RWPE1 (cell line): ENCODE measurements at regions not wholly inside any gene's neighbourhood (a gene's known extent, or its start where the extent isn't known, plus 50 kb on each side); places are given as distances from the start of the nearest gene placed in this dataset.

Experiments
- CTCF ChIA-PET: fragments of 350-600 bp; sonication (Branson Sonifier 250); formaldehyde crosslinking; extraction: SDS; loops from one replicate; lab custom pipeline; 2021; lab: Yijun Ruan, JAX
- POLR2A ChIA-PET: fragments of 400-600 bp; formaldehyde crosslinking; extraction: SDS; loops from one replicate; lab custom pipeline; 2020; ENCODE audit warnings: antibody characterized with exemption; ENCODE audit not compliant: low non-redundant PET; lab: Yijun Ruan, JAX
- DNase-seq: peaks from one replicate; pipeline ENCODE4 v3.0.0; 2012; ENCODE audit warnings: low spot score
- H3K27ac ChIP-seq: fragments of 450-650 bp; 2 replicates; pipeline ENCODE4 v1.5.1; 2017
- CTCF ChIP-seq: fragments of 450-650 bp; conservative IDR thresholded peaks from 2 replicates; pipeline ENCODE4 v1.5.1; 2017; ENCODE audit warnings: low read depth, mild to moderate bottlenecking

GRCh38 chr1:101452825-101453224 lies 216.0 kb downstream of the S1PR1 start:
- no peak for DNase-seq
- ChIA-PET CTCF (no interaction called here), POLR2A (no interaction called here)
- TF ChIP-seq CTCF, result no peak
- no peak overlapping the region for H3K27ac ChIP-seq

- ChIA-PET POLR2A (no interaction called here), CTCF (interaction anchor here (0.6 kb wide), 1 partner anchor 44 kb away, joined by 3 read pairs; no protein-coding TSS in a partner anchor)
- no peak for TF ChIP-seq CTCF
- DNase-seq, result no peak
- no peak overlapping the region for H3K27ac ChIP-seq
Observed at GRCh38 chr1:101453844-101454243, 217.0 kb downstream of the S1PR1 start.

GRCh38 chr1:101455166-101455565 lies 218.3 kb downstream of the S1PR1 start:
- POLR2A ChIA-PET, result no interaction called here
- no peak for TF ChIP-seq CTCF
- DNase-seq, result no peak
- CTCF ChIA-PET, result no interaction called here
- no peak overlapping the region for H3K27ac ChIP-seq

GRCh38 chr1:101460739-101461138 lies 223.9 kb downstream of the S1PR1 start:
- no peak overlapping the region for H3K27ac ChIP-seq
- POLR2A ChIA-PET, result no interaction called here
- CTCF ChIA-PET, result no interaction called here
- DNase-seq, result no peak
- no peak for TF ChIP-seq CTCF

- CTCF ChIA-PET, result no interaction called here
- POLR2A ChIA-PET, result no interaction called here
- TF ChIP-seq CTCF, result no peak
- no peak overlapping the region for H3K27ac ChIP-seq
- no peak for DNase-seq
Observed at GRCh38 chr1:101463195-101463594, 226.4 kb downstream of the S1PR1 start.

- H3K27ac ChIP-seq, result no peak overlapping the region
- POLR2A ChIA-PET, result no interaction called here
- no peak for TF ChIP-seq CTCF
- CTCF ChIA-PET, result no interaction called here
- no peak for DNase-seq
Observed at GRCh38 chr1:101465941-101466340, 229.1 kb downstream of the S1PR1 start.
